Thoracic aorta (tissue), 2 donors: ENCODE measurements at regions not wholly inside any gene's neighbourhood (a gene's known extent, or its start where the extent isn't known, plus 50 kb on each side); places are given as distances from the start of the nearest gene placed in this dataset.

Source experiments
- ATAC-seq: fragments of 150-250 bp; one replicate; pipeline ENCODE4 v1.8.0; 2017; ENCODE audit warnings: low read depth; ENCODE audit not compliant: insufficient number of reproducible peaks, low FRiP score
- DNase-seq: peaks from one replicate; pipeline ENCODE4 v3.0.0-alpha.2; 2020; ENCODE audit warnings: low spot score
- H3K27ac ChIP-seq, 2 donors: fragments of 200-600 bp; sonication (generic); 1 replicate in 1 of 2; 2 replicates in 1 of 2; pipeline ENCODE4 v1.5.1; 2016; ENCODE audit warnings: mild to moderate bottlenecking in 2 of 2, moderate library complexity in 2 of 2
- H3K27me3 ChIP-seq: fragments of 200-600 bp; sonication (generic); replicated peaks from 2 replicates; pipeline ENCODE4 v1.6.0; 2016; ENCODE audit warnings: mild to moderate bottlenecking; ENCODE audit not compliant: insufficient read depth
- H3K36me3 ChIP-seq: fragments of 200-600 bp; sonication (generic); one replicate; pipeline ENCODE4 v1.5.1; 2016
- H3K4me1 ChIP-seq, 2 donors: fragments of 200-600 bp; sonication (generic); 1 replicate in 1 of 2; 2 replicates in 1 of 2; pipeline versions ENCODE4 v1.5.1 to v1.6.0; 2016; ENCODE audit warnings: low read depth in 2 of 2, mild to moderate bottlenecking in 1 of 2; ENCODE audit not compliant: control insufficient read depth in 1 of 2
- H3K4me3 ChIP-seq: fragments of 200-600 bp; sonication (generic); 2 replicates; pipeline ENCODE4 v1.5.1; 2016; ENCODE audit warnings: mild to moderate bottlenecking
- H3K9me3 ChIP-seq: fragments of 200-600 bp; sonication (generic); 2 replicates; pipeline ENCODE4 v1.5.1; 2016
- CTCF ChIP-seq: fragments of 200-600 bp; sonication (generic); IDR thresholded peaks from one replicate; pipeline ENCODE4 v1.5.1; 2019; ENCODE audit warnings: antibody characterized with exemption

- Histone ChIP-seq H3K9me3 (no peaks in the 10 kb centered on the region), H3K4me3 (no peak overlapping the region), H3K4me1 (no peaks in the 10 kb centered on the region), H3K27ac (no peak overlapping the region), H3K27me3 (no peaks in the 10 kb centered on the region), H3K36me3 (no peaks in the 10 kb centered on the region)
- DNase-seq: no peak
- no peak for TF ChIP-seq CTCF
- no peak for ATAC-seq
Measured at GRCh38 chrX:4238916-4239315, 525.5 kb upstream of the PRKX start.

GRCh38 chrX:4225086-4225485 is 511.6 kb upstream of the PRKX start:
- H3K27ac ChIP-seq: no peak overlapping the region
- no peak for TF ChIP-seq CTCF
- H3K4me3 ChIP-seq: no peak overlapping the region
- H3K9me3 ChIP-seq: no peaks in the 10 kb centered on the region
- DNase-seq (no peak), ATAC-seq (no peak)
- H3K4me1 ChIP-seq: no peaks in the 10 kb centered on the region
- H3K36me3 ChIP-seq: no peaks in the 10 kb centered on the region
- H3K27me3 ChIP-seq: no peaks in the 10 kb centered on the region

GRCh38 chrX:4206941-4207340 is 493.5 kb upstream of the PRKX start:
- H3K27ac ChIP-seq: no peak overlapping the region
- no peaks in the 10 kb centered on the region for H3K27me3 ChIP-seq
- ATAC-seq: no peak
- no peaks in the 10 kb centered on the region for H3K36me3 ChIP-seq
- no peak overlapping the region for H3K4me3 ChIP-seq
- TF ChIP-seq CTCF: no peak
- DNase-seq: no peak
- H3K4me1 ChIP-seq: no peaks in the 10 kb centered on the region
- H3K9me3 ChIP-seq: no peaks in the 10 kb centered on the region

- DNase-seq (no peak), ATAC-seq (no peak)
- TF ChIP-seq CTCF: no peak
- Histone ChIP-seq H3K9me3 (no peaks in the 10 kb centered on the region), H3K36me3 (no peaks in the 10 kb centered on the region), H3K27ac (no peak overlapping the region), H3K4me1 (no peaks in the 10 kb centered on the region), H3K4me3 (no peak overlapping the region), H3K27me3 (no peaks in the 10 kb centered on the region)
Measured at GRCh38 chrX:4197971-4198370, 484.5 kb upstream of the PRKX start.

GRCh38 chrX:4193500-4194155 is 480.2 kb upstream of the PRKX start:
- Histone ChIP-seq H3K4me1 (no peaks in the 10 kb centered on the region), H3K27ac (no peak overlapping the region), H3K4me3 (no peak overlapping the region), H3K9me3 (no peaks in the 10 kb centered on the region), H3K27me3 (no peaks in the 10 kb centered on the region), H3K36me3 (no peaks in the 10 kb centered on the region)
- ATAC-seq (no peak), DNase-seq (no peak)
- no peak for TF ChIP-seq CTCF
